ENCODE measurements at regions not wholly inside any gene's neighbourhood (a gene's known extent, or its start where the extent isn't known, plus 50 kb on each side); places are given as distances from the start of the nearest gene placed in this dataset.

DNA sequence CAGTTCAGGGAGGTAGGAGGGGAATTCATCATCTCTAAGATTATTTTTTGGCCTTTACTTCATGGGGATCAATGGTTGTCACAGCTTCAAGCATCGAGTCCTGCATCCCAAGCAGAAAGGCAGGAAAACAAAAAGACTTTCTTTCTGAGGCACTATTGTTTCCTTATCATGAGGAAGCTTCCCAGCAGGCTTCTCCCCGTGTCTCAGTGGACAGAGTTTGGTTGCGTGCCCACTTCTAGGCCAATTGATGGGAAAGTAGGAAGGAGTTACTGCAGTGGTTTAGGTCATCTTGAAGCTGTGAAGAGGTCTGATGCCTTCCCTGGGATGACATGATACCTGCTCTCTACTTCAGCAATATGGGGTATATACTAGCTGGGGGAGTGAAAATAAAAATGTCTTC, 175.3 kb upstream of the CDH13 start:
- Histone ChIP-seq H3K79me2 (ENCODE audit: low read depth) (no peaks in the 10 kb centered on the region), H2AFZ (replicated peaks) (no peak overlapping the region), H3K9ac (no peak overlapping the region), H4K20me1 (ENCODE audit: low read depth) (no peaks in the 10 kb centered on the region), H3K36me3 (no peaks in the 10 kb centered on the region), H3K4me2 (no peak overlapping the region), H3K4me1 (no peaks in the 10 kb centered on the region), H3K9me3 (ENCODE audit: low read depth) (no peaks in the 10 kb centered on the region), H3K27me3 (no peaks in the 10 kb centered on the region), H3F3A (ENCODE audit: low read depth) (no peaks in the 10 kb centered on the region), H3K27ac (no peak overlapping the region), H3K4me3 (no peak overlapping the region)
- Mint-ChIP-seq H3K9me3 (no peaks in the 10 kb centered on the region), H3K27me3 (ENCODE audit: insufficient read depth, low read depth) (peaks cover 10% of the 10 kb centered on the region), H3K36me3 (no peaks in the 10 kb centered on the region), H3K27ac (no peak overlapping the region), H3K4me1 (peaks cover 4% of the 10 kb centered on the region), H3K4me3 (no peak overlapping the region)
- TF ChIP-seq EZH2phosphoT487 (IDR thresholded peaks at IDR 0.05) (no peak), EZH2 (IDR thresholded peaks at IDR 0.05) (no peak)
- TF ChIP-seq, protein P1, sequence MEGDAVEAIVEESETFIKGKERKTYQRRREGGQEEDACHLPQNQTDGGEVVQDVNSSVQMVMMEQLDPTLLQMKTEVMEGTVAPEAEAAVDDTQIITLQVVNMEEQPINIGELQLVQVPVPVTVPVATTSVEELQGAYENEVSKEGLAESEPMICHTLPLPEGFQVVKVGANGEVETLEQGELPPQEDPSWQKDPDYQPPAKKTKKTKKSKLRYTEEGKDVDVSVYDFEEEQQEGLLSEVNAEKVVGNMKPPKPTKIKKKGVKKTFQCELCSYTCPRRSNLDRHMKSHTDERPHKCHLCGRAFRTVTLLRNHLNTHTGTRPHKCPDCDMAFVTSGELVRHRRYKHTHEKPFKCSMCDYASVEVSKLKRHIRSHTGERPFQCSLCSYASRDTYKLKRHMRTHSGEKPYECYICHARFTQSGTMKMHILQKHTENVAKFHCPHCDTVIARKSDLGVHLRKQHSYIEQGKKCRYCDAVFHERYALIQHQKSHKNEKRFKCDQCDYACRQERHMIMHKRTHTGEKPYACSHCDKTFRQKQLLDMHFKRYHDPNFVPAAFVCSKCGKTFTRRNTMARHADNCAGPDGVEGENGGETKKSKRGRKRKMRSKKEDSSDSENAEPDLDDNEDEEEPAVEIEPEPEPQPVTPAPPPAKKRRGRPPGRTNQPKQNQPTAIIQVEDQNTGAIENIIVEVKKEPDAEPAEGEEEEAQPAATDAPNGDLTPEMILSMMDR (IDR thresholded peaks at IDR 0.05): no peak
- no peak for DNase-seq (ENCODE audit: low spot score)

DNA sequence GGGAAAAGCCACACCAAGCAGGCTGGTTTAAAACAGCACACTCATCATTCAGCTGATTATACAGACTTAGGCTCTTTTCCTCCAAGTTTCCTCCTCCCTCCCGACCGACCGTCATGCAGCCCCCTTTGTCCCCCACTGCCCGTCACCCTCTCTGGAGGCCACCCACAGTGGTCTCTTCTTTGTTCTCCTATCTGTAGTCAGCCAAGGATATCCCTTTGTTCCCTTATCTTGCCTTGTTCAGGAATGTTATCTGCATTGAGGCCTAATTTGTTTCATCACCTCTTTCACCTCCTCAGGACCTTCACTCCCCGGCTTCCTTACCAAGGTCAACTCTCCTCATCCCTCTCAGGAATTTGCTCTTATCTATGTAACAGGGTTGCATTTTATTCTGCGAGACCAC, 186.4 kb upstream of the CDH13 start:
- no peaks in the 10 kb centered on the region for H3K79me2 ChIP-seq (ENCODE audit: low read depth)
- no peaks in the 10 kb centered on the region for H3K9me3 ChIP-seq (ENCODE audit: low read depth)
- H3K27me3 Mint-ChIP-seq (ENCODE audit: insufficient read depth, low read depth): peaks cover 2% of the 10 kb centered on the region
- no peak overlapping the region for H3K27ac ChIP-seq
- no peaks in the 10 kb centered on the region for H3F3A ChIP-seq (ENCODE audit: low read depth)
- DNase-seq (ENCODE audit: low spot score): peak; percentile 79
- H3K4me3 ChIP-seq: no peak overlapping the region
- no peak overlapping the region for H3K9ac ChIP-seq
- peaks cover 8% of the 10 kb centered on the region for H3K4me1 ChIP-seq
- H2AFZ ChIP-seq (replicated peaks): no peak overlapping the region
- no peaks in the 10 kb centered on the region for H3K27me3 ChIP-seq
- no peaks in the 10 kb centered on the region for H3K36me3 ChIP-seq
- no peaks in the 10 kb centered on the region for H4K20me1 ChIP-seq (ENCODE audit: low read depth)
- no peaks in the 10 kb centered on the region for H3K36me3 Mint-ChIP-seq
- H3K27ac Mint-ChIP-seq: no peak overlapping the region
- H3K4me3 Mint-ChIP-seq: no peak overlapping the region
- no peaks in the 10 kb centered on the region for H3K9me3 Mint-ChIP-seq
- peaks cover 7% of the 10 kb centered on the region for H3K4me1 Mint-ChIP-seq
- H3K4me2 ChIP-seq: no peak overlapping the region
- TF ChIP-seq, protein P1 (IDR thresholded peaks at IDR 0.05): no peak
- TF ChIP-seq EZH2phosphoT487 (IDR thresholded peaks at IDR 0.05) (no peak), EZH2 (IDR thresholded peaks at IDR 0.05) (no peak)

DNA sequence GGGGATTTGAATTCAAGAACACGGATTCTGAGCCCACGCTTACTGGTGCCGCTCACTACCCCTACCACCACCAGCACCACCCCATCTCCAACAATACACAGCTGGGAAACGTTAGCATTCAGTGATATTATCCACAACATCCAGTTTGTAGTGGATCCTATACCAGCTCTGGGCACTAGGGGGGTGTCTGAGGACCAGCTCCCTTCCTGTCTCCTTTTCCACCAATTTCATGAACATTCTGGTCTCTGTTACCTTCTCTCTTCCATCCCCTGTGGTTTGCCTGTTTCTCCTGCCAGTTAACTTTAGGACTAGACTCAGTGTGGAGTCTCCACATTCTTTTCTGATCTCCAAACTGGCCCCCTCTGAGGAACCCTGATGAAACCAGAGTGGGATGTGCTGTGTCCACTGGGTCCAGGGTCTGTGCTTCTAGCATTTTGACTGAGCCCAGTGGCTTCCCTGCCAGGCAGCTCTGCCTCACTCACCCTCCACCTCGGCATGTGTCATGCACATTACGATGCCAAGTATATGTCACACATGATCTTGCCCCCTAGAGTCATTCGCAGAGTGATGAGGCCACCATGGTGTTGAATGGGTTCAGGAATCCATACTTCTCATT, 187.0 kb upstream of the CDH13 start:
- Histone ChIP-seq H3K27ac (no peak overlapping the region), H3K9me3 (ENCODE audit: low read depth) (no peaks in the 10 kb centered on the region), H3F3A (ENCODE audit: low read depth) (no peaks in the 10 kb centered on the region), H2AFZ (replicated peaks) (no peak overlapping the region), H3K4me2 (no peak overlapping the region), H3K4me1 (peaks cover 8% of the 10 kb centered on the region), H4K20me1 (ENCODE audit: low read depth) (no peaks in the 10 kb centered on the region), H3K4me3 (no peak overlapping the region), H3K27me3 (no peaks in the 10 kb centered on the region), H3K9ac (no peak overlapping the region), H3K36me3 (no peaks in the 10 kb centered on the region), H3K79me2 (ENCODE audit: low read depth) (no peaks in the 10 kb centered on the region)
- Mint-ChIP-seq H3K4me3 (no peak overlapping the region), H3K27me3 (ENCODE audit: insufficient read depth, low read depth) (peaks cover 2% of the 10 kb centered on the region), H3K36me3 (no peaks in the 10 kb centered on the region), H3K4me1 (peaks cover 7% of the 10 kb centered on the region), H3K27ac (no peak overlapping the region), H3K9me3 (no peaks in the 10 kb centered on the region)
- no peak for TF ChIP-seq EZH2 (IDR thresholded peaks at IDR 0.05)
- no peak for TF ChIP-seq EZH2phosphoT487 (IDR thresholded peaks at IDR 0.05)
- TF ChIP-seq, protein P1 (IDR thresholded peaks at IDR 0.05): peak; percentile 61
- DNase-seq (ENCODE audit: low spot score): peak; percentile 35

Data from neural progenitor cell (in vitro differentiated cells).